ENCODE measurements at regions not wholly inside any gene's neighbourhood (a gene's known extent, or its start where the extent isn't known, plus 50 kb on each side); places are given as distances from the start of the nearest gene placed in this dataset.
"Not testable (repeated sequence)": the region's sequence is repeated elsewhere in the genome, so short reads cannot be mapped to it uniquely, and the experiment has no call there.

DNA sequence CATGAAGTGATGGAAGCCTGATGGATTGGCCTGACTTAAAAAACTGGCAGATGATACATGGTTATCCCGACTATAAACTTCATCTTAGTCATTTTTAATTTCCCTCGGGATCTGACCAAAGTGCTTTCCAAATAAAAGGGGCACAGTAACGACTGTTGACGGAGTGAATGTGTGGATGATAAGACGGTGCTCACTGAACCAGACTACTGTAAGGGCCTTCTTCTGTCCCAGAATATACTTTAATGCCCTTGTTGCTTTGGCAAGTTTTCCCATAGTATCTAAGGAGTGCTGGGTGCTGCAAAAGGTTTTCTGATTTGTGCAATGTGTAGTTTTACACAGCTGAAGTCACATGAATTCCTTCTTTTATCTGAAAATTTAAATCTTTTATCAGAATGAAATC, 373.5 kb downstream of the DSEL start:
- FAIRE-seq (no peak), DNase-seq (ENCODE audit: low spot score) (no peak)

- DNase-seq (ENCODE audit: low spot score), result no peak
- no peak for FAIRE-seq
Measured at GRCh38 chr18:67142604-67143003, 373.9 kb downstream of the DSEL start.

- DNase-seq (ENCODE audit: low spot score) (no peak), FAIRE-seq (no peak)
Measured at GRCh38 chr18:67140495-67140894, 376.0 kb downstream of the DSEL start.

- FAIRE-seq, result no peak
- DNase-seq (ENCODE audit: low spot score), result no peak
Measured at GRCh38 chr18:67139899-67140298, 376.6 kb downstream of the DSEL start.

- FAIRE-seq (no peak), DNase-seq (ENCODE audit: low spot score) (no peak)
Measured at GRCh38 chr18:67135981-67136380, 380.5 kb downstream of the DSEL start.

DNA sequence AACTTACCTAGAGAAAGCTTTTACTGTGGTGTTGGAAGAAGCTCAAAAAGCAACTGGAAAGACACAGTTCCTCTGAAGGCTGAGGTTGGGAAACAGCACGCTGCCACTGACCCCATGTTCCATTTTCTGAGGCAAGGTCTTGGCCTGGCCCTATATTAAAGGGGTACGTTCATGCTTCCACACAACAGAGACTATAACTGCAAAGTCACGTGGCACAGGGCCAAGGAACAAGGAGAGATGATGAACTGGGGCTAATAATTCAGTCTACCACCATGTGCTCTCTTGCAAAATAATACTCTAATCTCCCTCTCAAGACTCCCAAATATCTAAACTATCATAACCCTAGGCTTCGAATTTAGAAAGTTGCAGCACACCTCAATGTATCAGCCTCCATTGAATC, 381.6 kb downstream of the DSEL start:
- FAIRE-seq (no peak), DNase-seq (ENCODE audit: low spot score) (no peak)

- DNase-seq (ENCODE audit: low spot score) (no peak), FAIRE-seq (no peak)
Measured at GRCh38 chr18:67133669-67134068, 382.9 kb downstream of the DSEL start.

- FAIRE-seq, result no peak
- no peak for DNase-seq (ENCODE audit: low spot score)
Measured at GRCh38 chr18:67132919-67133318, 383.6 kb downstream of the DSEL start.

- FAIRE-seq (no peak), DNase-seq (ENCODE audit: low spot score) (no peak)
Measured at GRCh38 chr18:67131498-67131897, 385.0 kb downstream of the DSEL start.

DNA sequence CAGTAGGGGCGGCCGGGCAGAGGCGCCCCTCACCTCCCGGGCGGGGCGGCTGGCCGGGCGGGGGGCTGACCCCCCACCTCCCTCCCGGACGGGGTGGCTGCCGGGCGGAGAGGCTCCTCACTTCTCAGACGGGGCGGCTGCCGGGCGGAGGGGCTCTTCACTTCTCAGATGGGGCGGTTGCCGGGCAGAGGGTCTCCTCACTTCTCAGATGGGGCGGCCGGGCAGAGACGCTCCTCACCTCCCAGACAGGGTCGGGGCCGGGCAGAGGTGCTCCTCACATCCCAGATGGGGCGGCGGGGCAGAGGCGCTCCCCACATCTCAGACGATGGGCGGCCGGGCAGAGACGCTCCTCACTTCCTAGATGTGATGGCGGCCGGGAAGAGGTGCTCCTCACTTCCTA, 389.8 kb downstream of the DSEL start:
- FAIRE-seq; DNase-seq (ENCODE audit: low spot score): not testable (repeated sequence)

DNA sequence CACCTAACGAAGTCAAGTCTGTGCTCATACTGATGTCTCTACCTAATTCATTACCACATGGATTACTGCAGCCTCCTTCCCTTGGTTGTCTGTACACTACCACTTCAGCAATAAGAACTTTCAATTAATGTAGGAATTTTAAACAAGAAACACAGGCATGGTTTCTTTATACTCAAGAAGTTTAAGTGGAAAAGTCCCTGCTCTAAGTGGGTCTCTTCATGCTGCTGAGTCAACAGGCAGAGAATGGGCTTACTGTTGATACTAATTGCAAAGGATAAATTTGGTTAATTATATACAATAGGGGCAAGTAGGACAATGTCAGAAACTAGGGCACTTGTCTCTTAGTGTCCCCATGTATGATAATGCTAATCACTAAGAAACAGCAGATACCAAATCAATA, 392.6 kb downstream of the DSEL start:
- no peak for FAIRE-seq
- DNase-seq (ENCODE audit: low spot score), result no peak

DNA sequence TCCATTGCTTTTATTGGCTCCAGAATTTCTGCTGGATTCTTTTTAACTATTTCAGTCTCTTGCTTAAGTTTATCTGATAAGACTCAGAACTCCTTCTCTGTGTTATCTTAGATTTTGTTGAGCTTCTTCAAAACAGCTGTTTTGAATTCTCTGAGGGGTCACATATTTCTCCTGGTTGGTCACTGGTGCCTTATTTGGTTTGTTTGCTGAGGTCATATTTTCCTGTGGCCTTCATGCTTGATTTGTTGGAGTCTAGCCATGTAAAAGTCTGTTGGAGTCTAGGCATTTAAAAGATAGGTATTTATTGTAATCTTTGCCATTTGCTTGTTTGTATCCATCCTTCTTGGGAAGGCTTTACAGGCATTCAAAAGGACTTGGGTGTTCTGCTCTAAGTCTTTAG, 398.7 kb downstream of the DSEL start:
- DNase-seq (ENCODE audit: low spot score) (no peak), FAIRE-seq (no peak)

- no peak for DNase-seq (ENCODE audit: low spot score)
- FAIRE-seq, result no peak
Measured at GRCh38 chr18:67109535-67109934, 407.0 kb downstream of the DSEL start.

GRCh38 chr18:67108894-67109293, 407.6 kb downstream of the DSEL start:
- FAIRE-seq, result no peak
- DNase-seq (ENCODE audit: low spot score), result no peak

DNA sequence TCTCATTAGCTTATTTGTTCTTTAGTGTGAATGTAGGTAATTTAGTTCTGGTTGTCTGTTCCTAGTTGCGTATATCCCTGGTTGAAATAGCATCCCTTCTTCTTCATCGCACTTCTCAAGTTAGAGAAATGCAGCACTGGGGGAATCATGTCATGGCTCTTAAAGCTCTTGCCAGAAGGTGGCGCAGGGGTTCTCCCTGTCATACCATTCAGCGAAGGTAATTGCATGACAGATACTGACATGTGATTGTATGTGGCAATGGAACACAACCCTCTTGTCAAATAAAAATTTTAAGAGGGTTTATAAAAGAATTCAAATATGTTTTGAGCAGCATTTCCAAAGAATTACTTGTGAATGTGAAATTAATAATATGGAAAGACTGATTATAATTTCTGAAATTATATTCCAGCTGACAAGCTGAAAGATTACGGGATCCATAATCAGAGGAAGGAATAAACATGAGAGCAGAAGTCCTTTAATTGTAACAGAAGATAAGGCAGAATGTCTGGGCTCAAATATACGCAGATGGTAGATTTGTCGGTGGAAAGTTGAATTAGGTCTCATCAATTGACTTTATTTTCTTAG, 411.7 kb downstream of the DSEL start:
- FAIRE-seq (no peak), DNase-seq (ENCODE audit: low spot score) (peak; percentile 23)

DNA sequence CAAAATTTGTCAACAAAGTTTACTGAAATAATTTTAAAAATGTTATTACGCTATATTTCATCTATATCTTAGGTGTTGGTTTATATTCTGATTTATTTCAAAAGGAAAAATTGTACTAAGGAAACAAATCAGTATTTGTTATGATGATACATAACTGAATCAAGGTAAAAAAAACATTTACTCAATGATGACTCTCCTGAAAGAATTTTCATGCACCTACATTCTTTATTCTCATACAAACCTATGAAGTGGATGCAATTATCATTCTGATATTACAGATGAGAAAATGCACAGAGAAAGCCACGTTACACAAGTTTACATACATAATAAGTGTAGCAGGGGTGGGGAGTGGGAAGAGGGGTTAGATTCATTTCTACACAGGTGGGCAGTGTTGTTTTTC, 422.4 kb downstream of the DSEL start:
- FAIRE-seq, result no peak

DNA sequence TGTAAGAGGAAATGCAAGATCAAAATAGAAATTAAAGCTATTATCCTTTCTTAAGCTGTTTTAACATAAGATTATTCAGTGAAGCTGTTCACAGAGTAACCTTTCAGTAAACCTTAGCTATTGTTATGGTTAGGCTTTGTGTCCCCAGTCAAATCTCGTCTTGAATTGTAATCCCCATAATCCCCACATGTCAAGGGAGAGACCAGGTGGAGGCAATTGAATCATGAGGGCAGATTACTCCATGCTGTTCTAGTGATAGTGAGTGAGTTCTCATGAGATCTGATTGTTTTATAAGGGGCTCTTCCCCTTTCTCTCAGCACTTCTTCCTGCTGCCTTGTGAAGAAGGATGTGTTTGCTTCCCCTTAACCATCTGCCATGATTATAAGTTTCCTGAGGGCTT, 424.4 kb downstream of the DSEL start:
- FAIRE-seq, result no peak
- no peak for DNase-seq (ENCODE audit: low spot score)

More for the DNA sequence above, 422.4 kb downstream of the DSEL start:
- no peak for DNase-seq (ENCODE audit: low spot score)

- no peak for FAIRE-seq
- DNase-seq (ENCODE audit: low spot score), result no peak
Measured at GRCh38 chr18:67081482-67082211, 434.9 kb downstream of the DSEL start.

GRCh38 chr18:67080601-67081000, 435.9 kb downstream of the DSEL start:
- no peak for DNase-seq (ENCODE audit: low spot score)
- FAIRE-seq, result no peak

- FAIRE-seq, result no peak
- no peak for DNase-seq (ENCODE audit: low spot score)
Measured at GRCh38 chr18:67074309-67074708, 442.2 kb downstream of the DSEL start.

DNA sequence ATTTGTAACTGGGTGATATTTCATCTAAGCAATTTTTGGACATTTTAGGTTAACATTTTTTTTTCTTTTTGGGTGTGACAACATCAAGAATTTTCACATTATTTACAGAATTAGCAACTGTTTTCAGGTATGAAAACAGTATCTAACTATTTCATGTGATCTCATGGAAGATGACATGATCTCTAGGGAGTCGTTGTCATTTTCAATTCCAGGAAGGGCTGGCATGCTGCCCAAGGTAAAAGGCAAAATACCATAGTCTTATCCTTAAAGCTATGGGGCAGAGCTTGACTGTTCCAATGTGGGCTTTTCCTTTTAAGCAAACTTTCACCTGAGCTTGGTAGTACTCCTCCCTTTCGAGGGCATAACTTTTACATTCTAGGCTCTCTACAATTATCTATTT, 443.7 kb downstream of the DSEL start:
- FAIRE-seq (no peak), DNase-seq (ENCODE audit: low spot score) (no peak)

DNA sequence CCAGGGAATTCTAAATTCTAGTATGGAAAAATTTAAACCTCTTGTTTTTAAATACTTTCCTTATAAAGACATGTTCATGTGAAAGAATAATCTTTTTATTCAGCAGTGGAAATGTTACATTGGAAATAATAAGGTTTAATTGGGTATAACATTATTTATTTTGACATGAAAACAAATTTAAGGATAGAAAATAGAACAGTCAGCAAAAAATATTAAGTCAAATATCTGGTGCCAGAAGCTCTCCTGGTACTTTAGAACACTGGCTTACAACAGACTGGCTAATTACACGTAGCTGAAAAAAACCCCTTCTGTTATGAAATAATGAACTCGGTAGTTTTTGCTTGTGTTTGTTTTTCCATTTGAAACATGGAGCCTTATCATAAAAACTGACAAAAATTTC, 447.9 kb downstream of the DSEL start:
- FAIRE-seq (no peak), DNase-seq (ENCODE audit: low spot score) (no peak)

GRCh38 chr18:67047334-67047733, 443.4 kb upstream of the CDH19 start:
- FAIRE-seq, result no peak
- no peak for DNase-seq (ENCODE audit: low spot score)

All from urothelium cell line (cell line).